Karpas-422 (cell line): ENCODE measurements at regions not wholly inside any gene's neighbourhood (a gene's known extent, or its start where the extent isn't known, plus 50 kb on each side); places are given as distances from the start of the nearest gene placed in this dataset.

Source experiments
- DNase-seq: peaks from one replicate; pipeline ENCODE4 v3.0.0-alpha.2; 2015
- H2AFZ ChIP-seq: fragments of 200-600 bp; sonication (generic); 2 replicates; pipeline ENCODE4 v1.6.1; 2014; ENCODE audit warnings: antibody characterized with exemption, low read length, mixed read lengths
- H3K27ac ChIP-seq: fragments of 200-600 bp; sonication (generic); 2 replicates; pipeline ENCODE4 v1.5.1; 2014; ENCODE audit warnings: mild to moderate bottlenecking, low read length, moderate library complexity
- H3K27me3 ChIP-seq: fragments of 200-600 bp; sonication (generic); 2 replicates; pipeline ENCODE4 v1.6.1; 2014; ENCODE audit warnings: low read length, mixed read lengths
- H3K36me3 ChIP-seq: fragments of 200-600 bp; sonication (generic); 2 replicates; pipeline ENCODE4 v1.6.1; 2014; ENCODE audit warnings: low read length, mixed read lengths; ENCODE audit not compliant: insufficient read depth
- H3K4me1 ChIP-seq: fragments of 200-600 bp; sonication (generic); 2 replicates; pipeline ENCODE4 v1.6.1; 2014; ENCODE audit warnings: mild to moderate bottlenecking, low read length, mixed read lengths
- H3K4me2 ChIP-seq: fragments of 200-600 bp; sonication (generic); 2 replicates; pipeline ENCODE4 v1.6.1; 2014; ENCODE audit warnings: low read length, low read depth, mild to moderate bottlenecking; ENCODE audit not compliant: poor library complexity, severe bottlenecking
- H3K4me3 ChIP-seq: fragments of 200-600 bp; sonication (generic); 2 replicates; pipeline ENCODE4 v1.5.1; 2014; ENCODE audit warnings: mild to moderate bottlenecking, antibody characterized with exemption, low read length, mixed read lengths
- H3K79me2 ChIP-seq: fragments of 200-600 bp; sonication (generic); 2 replicates; pipeline ENCODE4 v1.6.1; 2014; ENCODE audit warnings: mild to moderate bottlenecking, low read length, mixed read lengths
- H3K9ac ChIP-seq: fragments of 200-600 bp; sonication (generic); 2 replicates; pipeline ENCODE4 v1.6.0; 2014; ENCODE audit warnings: low read length
- H3K9me2 ChIP-seq: fragments of 200-600 bp; sonication (generic), shearing (Covaris generic); replicated peaks from 2 replicates; pipeline ENCODE4 v1.6.0; 2014; ENCODE audit warnings: mild to moderate bottlenecking, low read length, moderate library complexity; ENCODE audit not compliant: insufficient read depth
- H3K9me3 ChIP-seq: fragments of 300-700, 200-600 bp; sonication (generic); 2 replicates; pipeline ENCODE4 v1.6.1; 2014; ENCODE audit warnings: low read length, mixed read lengths
- H4K20me1 ChIP-seq: fragments of 200-600 bp; sonication (generic); 2 replicates; pipeline ENCODE4 v1.6.1; 2014; ENCODE audit warnings: mild to moderate bottlenecking, antibody characterized with exemption, low read length, low read depth; ENCODE audit not compliant: insufficient read depth

- no peaks in the 10 kb centered on the region for H3K9me2 ChIP-seq
- H3K36me3 ChIP-seq = no peaks in the 10 kb centered on the region
- H3K27ac ChIP-seq = no peak overlapping the region
- no peak overlapping the region for H3K4me3 ChIP-seq
- H3K4me1 ChIP-seq = no peaks in the 10 kb centered on the region
- no peak overlapping the region for H2AFZ ChIP-seq
- no peak overlapping the region for H3K4me2 ChIP-seq
- no peaks in the 10 kb centered on the region for H3K9me3 ChIP-seq
- H3K79me2 ChIP-seq = no peaks in the 10 kb centered on the region
- no peak overlapping the region for H3K9ac ChIP-seq
- H3K27me3 ChIP-seq = no peaks in the 10 kb centered on the region
- no peak for DNase-seq
- no peaks in the 10 kb centered on the region for H4K20me1 ChIP-seq
Measured at GRCh38 chr4:156568484-156568883, 403.1 kb downstream of the PDGFC start.

GRCh38 chr4:156568041-156568440 is 403.6 kb downstream of the PDGFC start:
- no peak overlapping the region for H3K9ac ChIP-seq
- H3K9me2 ChIP-seq = no peaks in the 10 kb centered on the region
- H3K9me3 ChIP-seq = no peaks in the 10 kb centered on the region
- no peak overlapping the region for H3K4me2 ChIP-seq
- H3K27me3 ChIP-seq = no peaks in the 10 kb centered on the region
- H3K27ac ChIP-seq = no peak overlapping the region
- no peaks in the 10 kb centered on the region for H3K4me1 ChIP-seq
- no peak overlapping the region for H3K4me3 ChIP-seq
- H4K20me1 ChIP-seq = no peaks in the 10 kb centered on the region
- H2AFZ ChIP-seq = no peak overlapping the region
- no peaks in the 10 kb centered on the region for H3K79me2 ChIP-seq
- no peak for DNase-seq
- no peaks in the 10 kb centered on the region for H3K36me3 ChIP-seq

DNA sequence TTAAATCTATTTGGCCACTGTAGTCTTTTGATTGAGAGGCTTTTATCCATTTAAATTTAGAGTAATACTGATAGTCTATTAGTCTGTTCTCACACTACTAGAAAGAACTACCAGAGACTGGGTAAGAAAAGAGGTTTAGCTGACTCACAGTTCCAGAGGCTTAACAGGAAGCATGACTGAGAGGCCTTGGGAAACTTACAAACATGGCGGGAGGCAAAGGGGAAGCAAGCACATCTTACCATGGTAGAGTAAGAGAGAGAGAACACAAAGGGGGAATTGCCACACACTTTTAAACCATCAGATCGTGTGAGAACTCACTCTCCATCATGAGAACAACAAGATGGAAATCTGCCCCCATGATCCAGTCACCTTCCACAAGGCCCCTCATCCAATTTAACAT is 410.9 kb downstream of the PDGFC start:
- no peaks in the 10 kb centered on the region for H3K79me2 ChIP-seq
- no peak overlapping the region for H3K4me3 ChIP-seq
- H3K27ac ChIP-seq = no peak overlapping the region
- no peak overlapping the region for H2AFZ ChIP-seq
- DNase-seq = no peak
- no peak overlapping the region for H3K4me2 ChIP-seq
- H3K4me1 ChIP-seq = no peaks in the 10 kb centered on the region
- no peaks in the 10 kb centered on the region for H3K36me3 ChIP-seq
- no peaks in the 10 kb centered on the region for H4K20me1 ChIP-seq
- no peak overlapping the region for H3K9ac ChIP-seq
- H3K27me3 ChIP-seq = no peaks in the 10 kb centered on the region
- H3K9me3 ChIP-seq = no peaks in the 10 kb centered on the region
- H3K9me2 ChIP-seq = no peaks in the 10 kb centered on the region

- Histone ChIP-seq H3K79me2 (no peaks in the 10 kb centered on the region), H3K9me3 (no peaks in the 10 kb centered on the region), H3K9ac (no peak overlapping the region), H4K20me1 (no peaks in the 10 kb centered on the region), H3K36me3 (no peaks in the 10 kb centered on the region), H3K27ac (no peak overlapping the region), H3K4me2 (no peak overlapping the region), H3K4me3 (no peak overlapping the region), H2AFZ (no peak overlapping the region), H3K27me3 (no peaks in the 10 kb centered on the region), H3K9me2 (no peaks in the 10 kb centered on the region), H3K4me1 (no peaks in the 10 kb centered on the region)
- no peak for DNase-seq
Measured at GRCh38 chr4:156559346-156559745, 412.3 kb downstream of the PDGFC start.

DNA sequence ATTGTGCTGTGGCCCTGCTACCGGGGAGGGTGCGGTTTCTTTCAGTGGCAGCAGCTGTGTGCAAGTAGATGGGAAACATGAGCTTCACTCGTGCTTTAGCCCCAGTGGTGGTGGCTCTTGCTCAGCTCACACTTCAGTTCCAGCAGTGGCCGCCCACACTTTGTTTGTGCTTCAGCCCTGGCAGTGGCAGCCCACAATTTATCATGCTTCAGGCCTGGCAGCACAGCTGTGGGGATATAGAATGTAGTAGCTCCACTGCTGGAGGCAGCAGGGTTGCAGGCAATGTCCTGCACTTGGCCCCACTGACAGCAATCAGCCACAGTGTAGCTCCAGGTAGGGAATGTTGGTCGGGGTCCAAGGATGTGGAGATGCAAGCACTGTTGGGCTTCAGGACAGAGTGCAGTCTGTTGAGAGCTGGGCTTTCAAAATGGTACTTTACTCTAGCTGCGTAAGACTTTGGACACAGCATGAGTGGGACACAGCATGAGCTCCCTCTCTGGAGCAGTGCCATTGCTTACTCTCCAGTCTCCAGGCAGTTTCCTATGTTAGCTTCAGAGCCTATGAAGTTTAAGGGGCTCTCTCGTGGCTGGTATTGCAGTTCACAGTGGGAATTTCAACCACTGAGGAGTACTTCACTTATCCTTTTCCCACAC is 413.1 kb downstream of the PDGFC start:
- Histone ChIP-seq H2AFZ (no peak overlapping the region), H3K9me3 (no peaks in the 10 kb centered on the region), H3K9me2 (no peaks in the 10 kb centered on the region), H3K9ac (no peak overlapping the region), H3K36me3 (no peaks in the 10 kb centered on the region), H3K27me3 (no peaks in the 10 kb centered on the region), H3K27ac (no peak overlapping the region), H3K4me1 (no peaks in the 10 kb centered on the region), H3K4me3 (no peak overlapping the region), H3K4me2 (no peak overlapping the region), H3K79me2 (no peaks in the 10 kb centered on the region), H4K20me1 (no peaks in the 10 kb centered on the region)
- DNase-seq = no peak

GRCh38 chr4:156557920-156558319 is 413.7 kb downstream of the PDGFC start:
- Histone ChIP-seq H3K4me3 (no peak overlapping the region), H3K9me2 (0 out of 2 replicates have a peak, but pooled peaks cover 4% of the 10 kb centered on the region), H3K27me3 (no peaks in the 10 kb centered on the region), H3K36me3 (no peaks in the 10 kb centered on the region), H2AFZ (no peak overlapping the region), H3K79me2 (no peaks in the 10 kb centered on the region), H3K27ac (no peak overlapping the region), H3K9ac (no peak overlapping the region), H3K4me1 (no peaks in the 10 kb centered on the region), H3K4me2 (no peak overlapping the region), H3K9me3 (no peaks in the 10 kb centered on the region), H4K20me1 (no peaks in the 10 kb centered on the region)
- DNase-seq = no peak

DNA sequence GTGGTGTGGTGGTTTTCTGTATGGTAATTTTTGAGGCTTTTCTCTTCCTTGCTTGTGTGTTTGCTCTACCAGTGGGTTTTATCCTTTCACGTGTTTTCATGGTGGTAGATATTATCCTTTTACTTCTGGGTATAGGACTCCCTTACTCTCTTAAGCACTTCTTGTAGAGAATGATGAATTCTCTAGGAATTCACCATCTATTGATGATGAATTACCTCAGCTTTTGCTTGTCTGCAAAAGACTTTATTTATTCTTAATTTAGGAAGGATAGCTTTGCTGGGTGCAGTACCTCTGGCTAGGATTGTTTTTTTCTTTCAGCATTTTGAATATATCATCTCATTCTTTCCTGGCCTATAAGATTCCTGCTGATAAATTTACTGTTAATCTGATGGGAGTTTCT is 415.3 kb downstream of the PDGFC start:
- Histone ChIP-seq H3K79me2 (no peaks in the 10 kb centered on the region), H3K27me3 (no peaks in the 10 kb centered on the region), H3K9me3 (no peaks in the 10 kb centered on the region), H3K4me2 (no peak overlapping the region), H3K36me3 (no peaks in the 10 kb centered on the region), H3K4me1 (no peaks in the 10 kb centered on the region), H3K4me3 (no peak overlapping the region), H3K27ac (no peak overlapping the region), H4K20me1 (no peaks in the 10 kb centered on the region), H3K9me2 (0 out of 2 replicates have a peak, but pooled peaks cover 8% of the 10 kb centered on the region), H2AFZ (no peak overlapping the region), H3K9ac (no peak overlapping the region)
- no peak for DNase-seq

- Histone ChIP-seq H3K9me3 (no peaks in the 10 kb centered on the region), H3K4me1 (no peaks in the 10 kb centered on the region), H3K4me3 (no peak overlapping the region), H3K9ac (no peak overlapping the region), H3K4me2 (no peak overlapping the region), H3K9me2 (0 out of 2 replicates have a peak, but pooled peaks cover 8% of the 10 kb centered on the region), H3K27me3 (no peaks in the 10 kb centered on the region), H3K27ac (no peak overlapping the region), H4K20me1 (no peaks in the 10 kb centered on the region), H3K36me3 (no peaks in the 10 kb centered on the region), H3K79me2 (no peaks in the 10 kb centered on the region), H2AFZ (no peak overlapping the region)
- DNase-seq = peak; percentile 45
Measured at GRCh38 chr4:156553659-156554058, 417.9 kb downstream of the PDGFC start.
